NT2/D1 (cell line): ENCODE measurements at regions not wholly inside any gene's neighbourhood (a gene's known extent, or its start where the extent isn't known, plus 50 kb on each side); places are given as distances from the start of the nearest gene placed in this dataset.

Experiments used
- SUZ12 ChIP-seq: IDR thresholded peaks from 2 replicates; pipeline ENCODE4 v1.6.1; 2011; ENCODE audit not compliant: insufficient read length, insufficient read depth; ENCODE audit errors: extremely low read depth
- YY1 ChIP-seq: IDR thresholded peaks from 2 replicates; pipeline ENCODE4 v1.6.1; 2011; ENCODE audit not compliant: insufficient read length, insufficient read depth
- ZNF274 ChIP-seq: IDR thresholded peaks from 2 replicates; pipeline ENCODE4 v1.6.1; 2011; ENCODE audit warnings: mild to moderate bottlenecking, low read depth, low read length

GRCh38 chr14:42628602-42629001 lies 1021.9 kb downstream of the LRFN5 start:
- TF ChIP-seq ZNF274 (no peak), YY1 (no peak), SUZ12 (no peak)
